Panc1 (cell line): ENCODE measurements at regions not wholly inside any gene's neighbourhood (a gene's known extent, or its start where the extent isn't known, plus 50 kb on each side); places are given as distances from the start of the nearest gene placed in this dataset.

Source experiments
- ATAC-seq: fragments of 200-7000 bp; cut with Tn5 transposase; 2 replicates; pipeline ENCODE4 v1.9.1; 2020; ENCODE audit warnings: mild to moderate bottlenecking, moderate library complexity
- BruUV-seq: library from RNA; stranded (reverse); fragments of 400-500 nt; replicated peaks from 2 replicates; lab custom pipeline; 2021; lab: Mats Ljungman, UMichigan
- CTCF ChIA-PET: fragments of 300-600 bp; sonication (Branson Sonifier 250); formaldehyde crosslinking; loops from one replicate; lab custom pipeline; 2022; ENCODE audit warnings: antibody characterized with exemption; lab: Charles Lee
- POLR2A ChIA-PET: fragments of 300-600 bp; sonication (Branson Sonifier 250); formaldehyde crosslinking; loops from one replicate; lab custom pipeline; 2022; ENCODE audit warnings: antibody characterized with exemption; lab: Charles Lee
- DNase-seq: peaks from one replicate; pipeline ENCODE4 v3.0.0-alpha.2; 2010; ENCODE audit warnings: low read depth, low spot score
- H3K27ac ChIP-seq: 2 replicates; pipeline ENCODE4 v1.5.1; 2011; ENCODE audit warnings: mild to moderate bottlenecking, low read length, inconsistent platforms
- H3K27me3 ChIP-seq: fragments of 200-500 bp; sonication (Bioruptor generic); 2 replicates; pipeline ENCODE4 v1.6.0; 2014; ENCODE audit warnings: low read length, inconsistent platforms; ENCODE audit not compliant: control insufficient read depth, insufficient read depth
- H3K36me3 ChIP-seq: fragments of 200-500 bp; sonication (Bioruptor generic); 2 replicates; pipeline ENCODE4 v1.5.1; 2014; ENCODE audit warnings: inconsistent platforms, mild to moderate bottlenecking, low read length, moderate library complexity; ENCODE audit not compliant: control insufficient read depth, insufficient read depth
- H3K4me1 ChIP-seq: 2 replicates; pipeline ENCODE4 v1.5.1; 2011; ENCODE audit warnings: inconsistent platforms, mild to moderate bottlenecking, low read length, moderate library complexity; ENCODE audit not compliant: control insufficient read depth, insufficient read depth
- H3K4me3 ChIP-seq, 2 experiments: 2 replicates each; pipeline ENCODE4 v1.5.1; 2011 to 2012; ENCODE audit warnings: low read depth in 2 of 2, low read length in 2 of 2, mild to moderate bottlenecking in 2 of 2, inconsistent platforms in 1 of 2, moderate library complexity in 1 of 2
- H3K9me3 ChIP-seq: fragments of 200-500 bp; sonication (Bioruptor generic); 2 replicates; pipeline ENCODE4 v1.5.1; 2014; ENCODE audit warnings: low read depth, mild to moderate bottlenecking, inconsistent platforms, low read length, moderate library complexity; ENCODE audit not compliant: control insufficient read depth, insufficient read depth
- POLR2AphosphoS5 ChIP-seq: IDR thresholded peaks from 2 replicates; pipeline ENCODE4 v1.6.1; 2012; ENCODE audit warnings: mild to moderate bottlenecking, low read depth, low read length, moderate library complexity
- SIN3A ChIP-seq: IDR thresholded peaks from 2 replicates; pipeline ENCODE4 v1.6.1; 2012; ENCODE audit warnings: low read depth, mild to moderate bottlenecking, low read length, moderate library complexity, borderline replicate concordance; ENCODE audit not compliant: insufficient read depth
- TCF7L2 ChIP-seq: IDR thresholded peaks from 2 replicates; pipeline ENCODE4 v1.6.1; 2011; ENCODE audit warnings: mild to moderate bottlenecking, low read depth, low read length, inconsistent platforms
- in situ Hi-C: cut with HindIII; loops from 2 replicates; pipeline ENCODE4 v1.10.0; 2016; ENCODE audit warnings: low sequenced_read_pairs, low pct_unique_long_range_greater_than_20kb
- intact Hi-C: fragments of 100-400 bp; cut with micrococcal nuclease; formaldehyde crosslinking; loops from one replicate; pipeline ENCODE4 v1.10.0; 2022; ENCODE audit not compliant: unreplicated experiment
- TF ChIP-seq, protein P1 (sequence below): fragments of 450-650 bp; IDR thresholded peaks from 2 replicates; pipeline ENCODE4 v1.5.1; 2017; ENCODE audit warnings: mild to moderate bottlenecking
- TF ChIP-seq, protein P2 (sequence below), 2 experiments: IDR thresholded peaks; 2 replicates each; pipeline ENCODE4 v1.6.1; 2011 to 2012; ENCODE audit warnings: low read depth in 2 of 2, control low read depth in 1 of 2, low read length in 1 of 2, mild to moderate bottlenecking in 1 of 2, moderate library complexity in 1 of 2; ENCODE audit not compliant: insufficient read depth in 1 of 2

DNA sequence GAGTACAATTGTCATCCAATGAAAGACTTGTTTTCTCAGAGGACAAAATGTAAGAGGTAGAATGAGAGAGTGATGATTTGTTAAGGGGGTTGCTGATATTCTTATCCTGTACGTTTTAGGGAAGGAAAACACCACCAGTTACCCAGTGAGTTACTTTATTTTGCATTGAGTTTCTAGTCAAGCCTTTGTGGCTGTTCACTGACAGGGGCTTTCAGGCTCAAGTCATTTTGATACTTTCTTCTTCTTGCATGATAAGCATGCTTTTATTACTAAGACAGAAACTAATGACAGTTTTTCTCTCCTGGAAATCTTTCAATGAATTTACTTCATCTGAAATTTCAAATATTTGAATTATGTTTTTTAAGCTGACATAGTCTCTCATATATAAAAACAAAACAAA, 710.2 kb upstream of the POM121L12 start:
- no peak overlapping the region for H3K4me3 ChIP-seq
- no peaks in the 10 kb centered on the region for H3K4me1 ChIP-seq
- ATAC-seq (no peak), DNase-seq (no peak)
- in situ Hi-C loops: no loop called here
- no peak overlapping the region for H3K27ac ChIP-seq
- TF ChIP-seq, protein P1, sequence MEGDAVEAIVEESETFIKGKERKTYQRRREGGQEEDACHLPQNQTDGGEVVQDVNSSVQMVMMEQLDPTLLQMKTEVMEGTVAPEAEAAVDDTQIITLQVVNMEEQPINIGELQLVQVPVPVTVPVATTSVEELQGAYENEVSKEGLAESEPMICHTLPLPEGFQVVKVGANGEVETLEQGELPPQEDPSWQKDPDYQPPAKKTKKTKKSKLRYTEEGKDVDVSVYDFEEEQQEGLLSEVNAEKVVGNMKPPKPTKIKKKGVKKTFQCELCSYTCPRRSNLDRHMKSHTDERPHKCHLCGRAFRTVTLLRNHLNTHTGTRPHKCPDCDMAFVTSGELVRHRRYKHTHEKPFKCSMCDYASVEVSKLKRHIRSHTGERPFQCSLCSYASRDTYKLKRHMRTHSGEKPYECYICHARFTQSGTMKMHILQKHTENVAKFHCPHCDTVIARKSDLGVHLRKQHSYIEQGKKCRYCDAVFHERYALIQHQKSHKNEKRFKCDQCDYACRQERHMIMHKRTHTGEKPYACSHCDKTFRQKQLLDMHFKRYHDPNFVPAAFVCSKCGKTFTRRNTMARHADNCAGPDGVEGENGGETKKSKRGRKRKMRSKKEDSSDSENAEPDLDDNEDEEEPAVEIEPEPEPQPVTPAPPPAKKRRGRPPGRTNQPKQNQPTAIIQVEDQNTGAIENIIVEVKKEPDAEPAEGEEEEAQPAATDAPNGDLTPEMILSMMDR: no peak
- TF ChIP-seq, protein P2, sequence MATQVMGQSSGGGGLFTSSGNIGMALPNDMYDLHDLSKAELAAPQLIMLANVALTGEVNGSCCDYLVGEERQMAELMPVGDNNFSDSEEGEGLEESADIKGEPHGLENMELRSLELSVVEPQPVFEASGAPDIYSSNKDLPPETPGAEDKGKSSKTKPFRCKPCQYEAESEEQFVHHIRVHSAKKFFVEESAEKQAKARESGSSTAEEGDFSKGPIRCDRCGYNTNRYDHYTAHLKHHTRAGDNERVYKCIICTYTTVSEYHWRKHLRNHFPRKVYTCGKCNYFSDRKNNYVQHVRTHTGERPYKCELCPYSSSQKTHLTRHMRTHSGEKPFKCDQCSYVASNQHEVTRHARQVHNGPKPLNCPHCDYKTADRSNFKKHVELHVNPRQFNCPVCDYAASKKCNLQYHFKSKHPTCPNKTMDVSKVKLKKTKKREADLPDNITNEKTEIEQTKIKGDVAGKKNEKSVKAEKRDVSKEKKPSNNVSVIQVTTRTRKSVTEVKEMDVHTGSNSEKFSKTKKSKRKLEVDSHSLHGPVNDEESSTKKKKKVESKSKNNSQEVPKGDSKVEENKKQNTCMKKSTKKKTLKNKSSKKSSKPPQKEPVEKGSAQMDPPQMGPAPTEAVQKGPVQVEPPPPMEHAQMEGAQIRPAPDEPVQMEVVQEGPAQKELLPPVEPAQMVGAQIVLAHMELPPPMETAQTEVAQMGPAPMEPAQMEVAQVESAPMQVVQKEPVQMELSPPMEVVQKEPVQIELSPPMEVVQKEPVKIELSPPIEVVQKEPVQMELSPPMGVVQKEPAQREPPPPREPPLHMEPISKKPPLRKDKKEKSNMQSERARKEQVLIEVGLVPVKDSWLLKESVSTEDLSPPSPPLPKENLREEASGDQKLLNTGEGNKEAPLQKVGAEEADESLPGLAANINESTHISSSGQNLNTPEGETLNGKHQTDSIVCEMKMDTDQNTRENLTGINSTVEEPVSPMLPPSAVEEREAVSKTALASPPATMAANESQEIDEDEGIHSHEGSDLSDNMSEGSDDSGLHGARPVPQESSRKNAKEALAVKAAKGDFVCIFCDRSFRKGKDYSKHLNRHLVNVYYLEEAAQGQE (IDR thresholded peaks at IDR 0.05; ENCODE audit: insufficient read depth in 1 of 2, low read depth in 2 of 2, low read length in 1 of 2): no peak
- no peak for TF ChIP-seq POLR2AphosphoS5
- TF ChIP-seq TCF7L2: no peak
- TF ChIP-seq SIN3A: no peak
- BruUV-seq: no TSS peak
- no peaks in the 10 kb centered on the region for H3K27me3 ChIP-seq
- POLR2A ChIA-PET: no interaction called here
- H3K36me3 ChIP-seq: no peaks in the 10 kb centered on the region
- CTCF ChIA-PET: no interaction called here
- no peaks in the 10 kb centered on the region for H3K9me3 ChIP-seq
- intact Hi-C loops: no loop called here

DNA sequence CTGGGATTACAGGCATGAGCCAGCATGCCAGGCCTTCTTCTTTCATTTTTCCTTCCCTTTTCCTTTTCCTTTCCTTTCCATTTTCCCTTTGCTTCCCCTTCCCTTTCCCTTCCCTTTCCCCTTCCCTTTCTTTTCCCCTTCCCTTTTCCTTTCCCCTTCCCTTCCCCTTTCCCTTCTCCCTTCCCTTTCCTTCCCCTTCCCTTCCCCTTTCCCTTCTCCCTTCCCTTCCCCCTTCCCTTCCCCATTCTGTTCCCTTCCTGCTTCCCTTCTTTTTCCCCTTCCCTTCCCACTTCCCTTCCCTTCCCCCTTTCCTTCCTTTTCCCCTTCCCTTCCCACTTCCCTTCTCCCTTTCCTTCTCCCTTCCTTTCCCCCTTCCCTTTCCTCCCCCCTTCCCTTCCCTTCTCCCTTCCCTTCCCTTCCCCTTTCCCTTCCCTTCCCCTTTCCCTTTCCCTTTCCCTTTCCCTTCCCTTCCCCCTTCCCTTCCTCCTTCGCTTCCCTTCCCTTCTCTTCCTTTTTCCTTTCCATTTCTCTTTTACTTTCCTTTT, 712.2 kb upstream of the POM121L12 start:
- intact Hi-C loops: no loop called here
- Histone ChIP-seq H3K4me3 (no peak overlapping the region), H3K9me3 (no peaks in the 10 kb centered on the region), H3K36me3 (no peaks in the 10 kb centered on the region), H3K27me3 (no peaks in the 10 kb centered on the region), H3K27ac (no peak overlapping the region), H3K4me1 (no peaks in the 10 kb centered on the region)
- CTCF ChIA-PET: no interaction called here
- BruUV-seq: no TSS peak
- POLR2A ChIA-PET: no interaction called here
- DNase-seq: no peak
- in situ Hi-C loops: no loop called here
- no peak for ATAC-seq
- TF ChIP-seq, protein P2 (IDR thresholded peaks at IDR 0.05; ENCODE audit: insufficient read depth in 1 of 2, low read depth in 2 of 2, low read length in 1 of 2): no peak
